Calu3 (cell line): ENCODE measurements at regions not wholly inside any gene's neighbourhood (a gene's known extent, or its start where the extent isn't known, plus 50 kb on each side); places are given as distances from the start of the nearest gene placed in this dataset.
"Not testable (repeated sequence)": the region's sequence is repeated elsewhere in the genome, so short reads cannot be mapped to it uniquely, and the experiment has no call there.

Experiments used
- BruUV-seq: library from RNA; stranded (reverse); fragments of 400-500 nt; replicated peaks from 2 replicates; lab custom pipeline; 2021; lab: Mats Ljungman, UMichigan
- CTCF ChIA-PET: fragments of 300-600 bp; sonication (Branson Sonifier 250); formaldehyde crosslinking; loops from one replicate; lab custom pipeline; 2022; ENCODE audit warnings: antibody characterized with exemption; lab: Charles Lee
- DNase-seq: peaks from one replicate; pipeline ENCODE4 v3.0.0; 2022
- H3K27ac Mint-ChIP-seq: one replicate; pipeline ENCODE4 v1.8.0; 2022; ENCODE audit warnings: mixed read lengths; ENCODE audit not compliant: unreplicated experiment
- H3K27me3 Mint-ChIP-seq: one replicate; pipeline ENCODE4 v1.8.0; 2022; ENCODE audit warnings: mixed read lengths; ENCODE audit not compliant: unreplicated experiment
- H3K36me3 Mint-ChIP-seq: one replicate; pipeline ENCODE4 v1.8.0; 2022; ENCODE audit warnings: mild to moderate bottlenecking, moderate library complexity, mixed read lengths; ENCODE audit not compliant: insufficient read depth, unreplicated experiment
- H3K4me1 Mint-ChIP-seq: one replicate; pipeline ENCODE4 v1.8.0; 2022; ENCODE audit warnings: mild to moderate bottlenecking, low read depth, mixed read lengths; ENCODE audit not compliant: unreplicated experiment
- H3K4me3 Mint-ChIP-seq: one replicate; pipeline ENCODE4 v1.8.0; 2022; ENCODE audit warnings: mild to moderate bottlenecking, low read depth, moderate library complexity, mixed read lengths; ENCODE audit not compliant: unreplicated experiment
- H3K9me3 Mint-ChIP-seq: one replicate; pipeline ENCODE4 v1.8.0; 2022; ENCODE audit warnings: low read depth, mixed read lengths; ENCODE audit not compliant: unreplicated experiment
- CTCF ChIP-seq: fragments of 200-600 bp; IDR thresholded peaks from one replicate; pipeline ENCODE4 v1.8.0; 2022; ENCODE audit warnings: antibody characterized with exemption; ENCODE audit not compliant: unreplicated experiment
- intact Hi-C: fragments of 100-400 bp; cut with micrococcal nuclease; formaldehyde crosslinking; loops from one replicate; pipeline ENCODE4 v1.10.0; 2022; ENCODE audit not compliant: unreplicated experiment

- CTCF ChIA-PET, H3K27ac Mint-ChIP-seq, H3K27me3 Mint-ChIP-seq, H3K9me3 Mint-ChIP-seq, H3K4me1 Mint-ChIP-seq, H3K36me3 Mint-ChIP-seq, H3K4me3 Mint-ChIP-seq, BruUV-seq, DNase-seq, intact Hi-C loops: not testable (repeated sequence)
Observed at GRCh38 chr9:64813072-64813471, 471.9 kb downstream of the FOXD4L5 start.

GRCh38 chr9:64778667-64779066 is 506.3 kb downstream of the FOXD4L5 start:
- H3K36me3 Mint-ChIP-seq, CTCF ChIA-PET, intact Hi-C loops, H3K27me3 Mint-ChIP-seq, H3K27ac Mint-ChIP-seq, DNase-seq, H3K4me1 Mint-ChIP-seq, H3K9me3 Mint-ChIP-seq, H3K4me3 Mint-ChIP-seq, BruUV-seq: not testable (repeated sequence)

- H3K4me3 Mint-ChIP-seq, H3K9me3 Mint-ChIP-seq, intact Hi-C loops, H3K36me3 Mint-ChIP-seq, H3K27me3 Mint-ChIP-seq, DNase-seq, H3K4me1 Mint-ChIP-seq, BruUV-seq, H3K27ac Mint-ChIP-seq, CTCF ChIA-PET: not testable (repeated sequence)
Observed at GRCh38 chr9:64776269-64776668, 508.7 kb downstream of the FOXD4L5 start.

- H3K27me3 Mint-ChIP-seq, H3K27ac Mint-ChIP-seq, intact Hi-C loops, DNase-seq, H3K9me3 Mint-ChIP-seq, BruUV-seq, CTCF ChIA-PET, H3K4me1 Mint-ChIP-seq, H3K36me3 Mint-ChIP-seq: not testable (repeated sequence)
- peak overlapping the region; percentile 33 for H3K4me3 Mint-ChIP-seq
Observed at GRCh38 chr9:64774813-64775793, 509.9 kb downstream of the FOXD4L5 start.

GRCh38 chr9:64774004-64774812 is 510.8 kb downstream of the FOXD4L5 start:
- H3K27ac Mint-ChIP-seq, DNase-seq, intact Hi-C loops, H3K27me3 Mint-ChIP-seq, CTCF ChIA-PET, H3K36me3 Mint-ChIP-seq, H3K4me3 Mint-ChIP-seq, H3K9me3 Mint-ChIP-seq, H3K4me1 Mint-ChIP-seq, BruUV-seq: not testable (repeated sequence)

GRCh38 chr9:64773491-64773931 is 511.5 kb downstream of the FOXD4L5 start:
- H3K27ac Mint-ChIP-seq: no peak overlapping the region
- no peak overlapping the region for H3K4me3 Mint-ChIP-seq
- CTCF ChIA-PET: no interaction called here
- intact Hi-C loops: no loop called here
- no peaks in the 10 kb centered on the region for H3K9me3 Mint-ChIP-seq
- H3K27me3 Mint-ChIP-seq: no peaks in the 10 kb centered on the region
- DNase-seq: no peak
- no TSS peak for BruUV-seq
- no peaks in the 10 kb centered on the region for H3K36me3 Mint-ChIP-seq
- no peaks in the 10 kb centered on the region for H3K4me1 Mint-ChIP-seq
- TF ChIP-seq CTCF: no peak

- intact Hi-C loops, H3K4me3 Mint-ChIP-seq, BruUV-seq: not testable (repeated sequence)
Observed at GRCh38 chr9:64772751-64773331, 512.2 kb downstream of the FOXD4L5 start.

GRCh38 chr9:64772123-64772736 is 512.8 kb downstream of the FOXD4L5 start:
- H3K4me1 Mint-ChIP-seq, intact Hi-C loops, DNase-seq, CTCF ChIA-PET, H3K36me3 Mint-ChIP-seq, H3K9me3 Mint-ChIP-seq, BruUV-seq, H3K27ac Mint-ChIP-seq, H3K4me3 Mint-ChIP-seq, H3K27me3 Mint-ChIP-seq: not testable (repeated sequence)

More at GRCh38 chr9:64772751-64773331, 512.2 kb downstream of the FOXD4L5 start:
- H3K9me3 Mint-ChIP-seq, CTCF ChIA-PET, H3K4me1 Mint-ChIP-seq, DNase-seq, H3K36me3 Mint-ChIP-seq, H3K27me3 Mint-ChIP-seq, H3K27ac Mint-ChIP-seq: not testable (repeated sequence)
